ENCODE measurements at regions not wholly inside any gene's neighbourhood (a gene's known extent, or its start where the extent isn't known, plus 50 kb on each side); places are given as distances from the start of the nearest gene placed in this dataset.

DNA sequence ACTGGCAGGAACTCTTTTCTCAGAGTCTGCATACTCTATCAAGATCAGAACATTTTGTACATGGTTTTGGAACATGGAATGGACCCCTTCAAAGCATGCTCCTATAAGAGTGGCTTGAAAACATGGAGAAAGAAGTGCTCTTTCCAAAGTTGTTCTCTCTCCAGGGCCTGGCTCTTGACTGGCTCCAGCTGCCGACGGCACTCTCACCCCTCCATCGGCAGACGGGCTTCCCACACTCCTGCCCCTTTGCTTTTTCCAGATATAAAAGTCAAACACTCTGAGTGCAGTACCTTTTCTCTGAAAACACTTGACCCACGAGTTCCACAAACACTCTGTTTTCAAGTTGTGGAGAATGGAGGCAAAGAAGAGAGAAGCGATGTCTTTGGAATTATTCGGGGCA is 72.5 kb upstream of the ONECUT1 start:
- peaks cover 0 to 5% (median 0%) of the 10 kb centered on the region in 9 donors for H3K27me3 ChIP-seq
- intact Hi-C loops (cut with DNase I), result no loop called here
- peaks cover 0 to 9% (median 0%) of the 10 kb centered on the region in 12 donors for H3K4me1 ChIP-seq
- DNase-seq (no peak), ATAC-seq (no peak)
- H3K9me3 ChIP-seq, result peaks cover 0 to 17% (median 0%) of the 10 kb centered on the region in 12 donors
- no peaks in the 10 kb centered on the region for H3K36me3 ChIP-seq
- TF ChIP-seq POLR2A (IDR thresholded peaks at IDR 0.05), result no peak
- no peak for TF ChIP-seq CTCF (IDR thresholded peaks at IDR 0.05)
- no peak overlapping the region for H3K4me3 ChIP-seq
- WGBS, 4 donors, result 66 to 77% (median 71%) methylated on average over 7 of the region's 7 CpGs
- H3K27ac ChIP-seq, result no peak overlapping the region

DNA sequence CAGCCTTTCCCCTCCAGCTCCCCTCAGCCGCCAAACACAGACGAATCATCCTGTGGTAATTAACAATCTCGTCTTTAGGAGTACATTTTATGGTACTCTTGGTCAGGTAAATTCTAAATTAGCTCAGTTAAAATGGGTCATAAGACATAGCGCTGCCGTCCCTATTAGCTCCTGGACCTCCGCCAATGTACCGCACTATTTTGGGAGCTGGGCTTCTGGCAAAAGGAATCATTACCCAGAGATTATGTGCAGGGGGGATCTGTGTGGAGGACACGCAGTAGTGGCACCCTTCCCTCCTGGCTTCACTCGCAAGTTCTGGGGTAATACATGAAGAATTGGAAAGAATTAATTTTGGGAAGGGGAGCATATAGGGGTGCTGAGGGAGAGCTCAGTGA is 68.6 kb upstream of the ONECUT1 start:
- WGBS, 4 donors, result 40 to 58% (median 49%) methylated on average over 9 of the region's 9 CpGs
- no peak for TF ChIP-seq POLR2A (IDR thresholded peaks at IDR 0.05)
- no peak for TF ChIP-seq CTCF (IDR thresholded peaks at IDR 0.05)
- H3K27me3 ChIP-seq, result peaks cover 0 to 6% (median 0%) of the 10 kb centered on the region in 9 donors
- H3K4me3 ChIP-seq, result peak overlapping the region in 2 of 12 donors; percentile 3 to 19
- no peak overlapping the region for H3K27ac ChIP-seq
- H3K4me1 ChIP-seq, result peaks cover 0 to 9% (median 0%) of the 10 kb centered on the region in 12 donors
- no peaks in the 10 kb centered on the region for H3K9me3 ChIP-seq
- H3K36me3 ChIP-seq, result no peaks in the 10 kb centered on the region
- ATAC-seq (peak; percentile 61 to 78 (median 73)), DNase-seq (peak in 4 of 5 donors; percentile 22 to 39 (median 28))
- intact Hi-C loops (cut with DNase I), result loop anchor here in 1 of 10 donors (5.0 kb wide), 1 partner anchor 71 kb away; no protein-coding TSS in a partner anchor

GRCh38 chr15:52857937-52858781 is 68.0 kb upstream of the ONECUT1 start:
- ATAC-seq, result no peak
- H3K4me3 ChIP-seq, result peak overlapping the region in 2 of 12 donors; percentile 3 to 19
- intact Hi-C loops (cut with DNase I), result loop anchor here in 1 of 10 donors (5.0 kb wide), 1 partner anchor 71 kb away; no protein-coding TSS in a partner anchor

More at GRCh38 chr15:52857937-52858781, 68.0 kb upstream of the ONECUT1 start:
- Histone ChIP-seq H3K4me1 (peaks cover 0 to 9% (median 0%) of the 10 kb centered on the region in 12 donors), H3K9me3 (no peaks in the 10 kb centered on the region), H3K36me3 (no peaks in the 10 kb centered on the region), H3K27ac (no peak overlapping the region), H3K27me3 (peaks cover 0 to 6% (median 0%) of the 10 kb centered on the region in 9 donors)
- TF ChIP-seq POLR2A (IDR thresholded peaks at IDR 0.05) (no peak), CTCF (IDR thresholded peaks at IDR 0.05) (no peak)
- 38 to 47% (median 40%) methylated on average over 14 of the region's 14 CpGs for WGBS, 4 donors
- DNase-seq, result no peak
